HG02870 (cell line): ENCODE measurements at regions not wholly inside any gene's neighbourhood (a gene's known extent, or its start where the extent isn't known, plus 50 kb on each side); places are given as distances from the start of the nearest gene placed in this dataset.
"Not testable (repeated sequence)": the region's sequence is repeated elsewhere in the genome, so short reads cannot be mapped to it uniquely, and the experiment has no call there.

Experiments used
- ATAC-seq: cut with Tn5 transposase; IDR thresholded peaks from one replicate; pipeline ENCODE4 v1.9.1; 2021; ENCODE audit warnings: mild to moderate bottlenecking, moderate library complexity; ENCODE audit not compliant: unreplicated experiment

GRCh38 chr12:70069221-70070105, 173.8 kb upstream of the CNOT2 start:
- ATAC-seq, result no peak

GRCh38 chr12:70070494-70071007, 172.7 kb upstream of the CNOT2 start:
- no peak for ATAC-seq

- ATAC-seq, result no peak
These were observed 168.7 kb upstream of the CNOT2 start for GRCh38 chr12:70074510-70074909.

GRCh38 chr12:70077441-70077840, 165.8 kb upstream of the CNOT2 start:
- ATAC-seq, result no peak

- no peak for ATAC-seq
These were observed 165.1 kb upstream of the CNOT2 start for GRCh38 chr12:70078161-70078560.

- no peak for ATAC-seq
These were observed 162.7 kb upstream of the CNOT2 start for GRCh38 chr12:70080566-70080965.

GRCh38 chr12:70082997-70083676, 160.1 kb upstream of the CNOT2 start:
- no peak for ATAC-seq

- no peak for ATAC-seq
These were observed 159.6 kb upstream of the CNOT2 start for GRCh38 chr12:70083677-70084020.

- not testable (repeated sequence) for ATAC-seq
These were observed 156.9 kb upstream of the CNOT2 start for GRCh38 chr12:70086372-70086771.

GRCh38 chr12:70091021-70091521, 152.2 kb upstream of the CNOT2 start:
- ATAC-seq, result no peak

- no peak for ATAC-seq
These were observed 148.8 kb upstream of the CNOT2 start for GRCh38 chr12:70094467-70094866.

GRCh38 chr12:70096759-70097410, 146.3 kb upstream of the CNOT2 start:
- ATAC-seq, result no peak

GRCh38 chr12:70101064-70101463, 142.2 kb upstream of the CNOT2 start:
- ATAC-seq, result no peak

- no peak for ATAC-seq
These were observed 136.9 kb upstream of the CNOT2 start for GRCh38 chr12:70106347-70106746.

- no peak for ATAC-seq
These were observed 133.1 kb upstream of the CNOT2 start for GRCh38 chr12:70110085-70110484.

- ATAC-seq, result no peak
These were observed 125.6 kb upstream of the CNOT2 start for GRCh38 chr12:70117670-70118069.

- no peak for ATAC-seq
These were observed 122.3 kb upstream of the CNOT2 start for GRCh38 chr12:70120970-70121369.

GRCh38 chr12:70121562-70121961, 121.7 kb upstream of the CNOT2 start:
- no peak for ATAC-seq

- ATAC-seq, result no peak
These were observed 120.4 kb upstream of the CNOT2 start for GRCh38 chr12:70122804-70123203.

GRCh38 chr12:70149013-70149412, 94.2 kb upstream of the CNOT2 start:
- ATAC-seq, result no peak

- ATAC-seq, result no peak
These were observed 93.6 kb upstream of the CNOT2 start for GRCh38 chr12:70149665-70150064.
